Lower lobe of right lung (tissue), 2 donors: ENCODE measurements at regions not wholly inside any gene's neighbourhood (a gene's known extent, or its start where the extent isn't known, plus 50 kb on each side); places are given as distances from the start of the nearest gene placed in this dataset.

Experiments
- ATAC-seq, 2 donors: fragments of 200-7000 bp; cut with Tn5 transposase; one replicate each; pipeline ENCODE4 v1.9.1; 2020 to 2022; ENCODE audit warnings: mild to moderate bottlenecking in 2 of 2, moderate library complexity in 2 of 2
- DNase-seq: peaks from one replicate; pipeline ENCODE4 v3.0.0-alpha.2; 2020
- H3K27ac ChIP-seq: fragments of 200-600 bp; one replicate; pipeline ENCODE4 v1.8.0; 2022
- H3K27me3 ChIP-seq: fragments of 200-600 bp; one replicate; pipeline ENCODE4 v1.8.0; 2022; ENCODE audit warnings: low read depth
- H3K36me3 ChIP-seq: fragments of 200-600 bp; one replicate; pipeline ENCODE4 v1.8.0; 2022; ENCODE audit warnings: mild to moderate bottlenecking
- H3K4me1 ChIP-seq: fragments of 200-600 bp; one replicate; pipeline ENCODE4 v1.8.0; 2022
- H3K4me3 ChIP-seq: fragments of 200-600 bp; one replicate; pipeline ENCODE4 v1.8.0; 2022; ENCODE audit warnings: mild to moderate bottlenecking
- H3K9me3 ChIP-seq: fragments of 200-600 bp; one replicate; pipeline ENCODE4 v1.8.0; 2022
- CTCF ChIP-seq: fragments of 200-600 bp; IDR thresholded peaks from one replicate; pipeline ENCODE4 v1.8.0; 2022; ENCODE audit warnings: antibody characterized with exemption, mild to moderate bottlenecking
- intact Hi-C: fragments of 100-400 bp; cut with DNase I; formaldehyde crosslinking; loops from one replicate; pipeline ENCODE4 v1.11.0; 2022
- donor health status: DM: no; HTN: yes; CAD: no; lungs with severe emphysema.

- intact Hi-C loops = no loop called here
- ATAC-seq = no peak
- H3K9me3 ChIP-seq = no peaks in the 10 kb centered on the region
Measured at GRCh38 chr4:155487210-155487609, 110.4 kb upstream of the MAP9 start.

GRCh38 chr4:155481150-155481549 is 104.4 kb upstream of the MAP9 start:
- intact Hi-C loops = no loop called here
- Histone ChIP-seq H3K27ac (no peak overlapping the region), H3K36me3 (no peaks in the 10 kb centered on the region), H3K27me3 (no peaks in the 10 kb centered on the region), H3K9me3 (no peaks in the 10 kb centered on the region), H3K4me3 (no peak overlapping the region), H3K4me1 (no peaks in the 10 kb centered on the region)
- ATAC-seq (no peak), DNase-seq (no peak)
- TF ChIP-seq CTCF = no peak

More at GRCh38 chr4:155487210-155487609, 110.4 kb upstream of the MAP9 start:
- Histone ChIP-seq H3K27me3 (no peaks in the 10 kb centered on the region), H3K27ac (no peak overlapping the region), H3K36me3 (no peaks in the 10 kb centered on the region), H3K4me1 (no peaks in the 10 kb centered on the region), H3K4me3 (no peak overlapping the region)
- DNase-seq = no peak
- no peak for TF ChIP-seq CTCF

- H3K4me1 ChIP-seq = no peaks in the 10 kb centered on the region
- H3K4me3 ChIP-seq = no peak overlapping the region
- no peak for ATAC-seq
- no peaks in the 10 kb centered on the region for H3K9me3 ChIP-seq
- intact Hi-C loops = no loop called here
- H3K27ac ChIP-seq = no peak overlapping the region
- no peak for TF ChIP-seq CTCF
- no peaks in the 10 kb centered on the region for H3K36me3 ChIP-seq
- no peak for DNase-seq
- H3K27me3 ChIP-seq = no peaks in the 10 kb centered on the region
Measured at GRCh38 chr4:155479835-155480234, 103.1 kb upstream of the MAP9 start.

GRCh38 chr4:155478336-155478835 is 101.6 kb upstream of the MAP9 start:
- intact Hi-C loops = no loop called here
- Histone ChIP-seq H3K4me1 (no peaks in the 10 kb centered on the region), H3K9me3 (no peaks in the 10 kb centered on the region), H3K27me3 (no peaks in the 10 kb centered on the region), H3K36me3 (no peaks in the 10 kb centered on the region), H3K4me3 (no peak overlapping the region), H3K27ac (no peak overlapping the region)
- no peak for ATAC-seq
- TF ChIP-seq CTCF = no peak
- no peak for DNase-seq

GRCh38 chr4:155474758-155475157 is 98.0 kb upstream of the MAP9 start:
- intact Hi-C loops = no loop called here
- DNase-seq (no peak), ATAC-seq (no peak)
- Histone ChIP-seq H3K27me3 (no peaks in the 10 kb centered on the region), H3K9me3 (no peaks in the 10 kb centered on the region), H3K36me3 (no peaks in the 10 kb centered on the region), H3K4me1 (no peaks in the 10 kb centered on the region), H3K4me3 (no peak overlapping the region), H3K27ac (no peak overlapping the region)
- no peak for TF ChIP-seq CTCF
